Esophagus (tissue), 2 donors: ENCODE measurements at regions not wholly inside any gene's neighbourhood (a gene's known extent, or its start where the extent isn't known, plus 50 kb on each side); places are given as distances from the start of the nearest gene placed in this dataset.

Experiments
- H3K27ac ChIP-seq, 2 donors: one replicate each; pipeline ENCODE4 v1.5.1; 2013; ENCODE audit warnings: low read depth in 2 of 2, mild to moderate bottlenecking in 2 of 2, inconsistent platforms in 1 of 2, low read length in 1 of 2, moderate library complexity in 1 of 2
- H3K27me3 ChIP-seq, 2 donors: one replicate each; pipeline ENCODE4 v1.6.1; 2013; ENCODE audit warnings: low read length in 2 of 2, control low read depth in 1 of 2, mild to moderate bottlenecking in 1 of 2; ENCODE audit not compliant: insufficient read depth in 2 of 2, control insufficient read depth in 1 of 2
- H3K36me3 ChIP-seq, 2 donors: one replicate each; pipeline ENCODE4 v1.6.1; 2013; ENCODE audit warnings: low read length in 1 of 2; ENCODE audit not compliant: control insufficient read depth in 2 of 2, insufficient read depth in 2 of 2
- H3K4me1 ChIP-seq, 2 donors: one replicate each; pipeline ENCODE4 v1.6.1; 2013; ENCODE audit warnings: low read length in 1 of 2; ENCODE audit not compliant: control insufficient read depth in 2 of 2, insufficient read depth in 2 of 2
- H3K4me3 ChIP-seq, 2 donors: one replicate each; pipeline ENCODE4 v1.5.1; 2013; ENCODE audit warnings: low read length in 2 of 2, mild to moderate bottlenecking in 2 of 2, low read depth in 1 of 2, moderate library complexity in 1 of 2
- H3K9me3 ChIP-seq, 2 donors: one replicate each; pipeline ENCODE4 v1.6.1; 2013; ENCODE audit warnings: mild to moderate bottlenecking in 2 of 2, low read depth in 1 of 2, low read length in 1 of 2, moderate library complexity in 1 of 2; ENCODE audit not compliant: control insufficient read depth in 2 of 2, insufficient read depth in 1 of 2
- WGBS, 2 donors: extraction: QIAGEN DNeasy Blood & Tissue Kit; methylation state at CpG; one replicate each; pipeline ENCODE4 v1.1.7; 2013; 5-methylcytosine and 5-hydroxymethylcytosine counted together
- donor health status: healthy with polysubstance abuse.
- donor health status: Bipolar disorder and iron deficiency.

DNA sequence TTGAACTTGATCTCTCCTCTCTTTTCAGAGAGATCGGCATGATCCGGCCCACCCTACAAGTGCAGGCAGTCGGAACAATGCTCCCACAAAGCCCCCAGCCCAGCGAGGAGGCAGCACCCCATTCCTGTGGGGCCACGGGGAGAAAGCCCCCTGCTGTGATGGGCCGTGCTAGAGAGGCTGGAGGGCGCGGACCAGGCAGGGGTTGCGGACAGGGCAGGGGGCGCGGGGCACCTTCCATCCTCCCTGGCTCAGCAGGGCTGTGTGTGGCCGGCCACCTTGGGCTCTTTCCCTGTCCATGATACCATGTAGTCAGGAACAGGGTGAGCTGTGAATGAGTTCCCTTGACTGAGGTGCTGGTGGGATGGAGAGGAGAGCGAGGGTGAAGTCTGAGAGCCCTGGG is 379.8 kb downstream of the BRD1 start:
- H3K36me3 ChIP-seq, result no peaks in the 10 kb centered on the region
- no peak overlapping the region for H3K27ac ChIP-seq
- H3K4me3 ChIP-seq, result no peak overlapping the region
- no peaks in the 10 kb centered on the region for H3K4me1 ChIP-seq
- H3K9me3 ChIP-seq, result peaks cover 0 to 3% of the 10 kb centered on the region in 2 donors
- 84 to 85% methylated on average over 13 of the region's 13 CpGs for WGBS, 2 donors
- H3K27me3 ChIP-seq, result no peaks in the 10 kb centered on the region

DNA sequence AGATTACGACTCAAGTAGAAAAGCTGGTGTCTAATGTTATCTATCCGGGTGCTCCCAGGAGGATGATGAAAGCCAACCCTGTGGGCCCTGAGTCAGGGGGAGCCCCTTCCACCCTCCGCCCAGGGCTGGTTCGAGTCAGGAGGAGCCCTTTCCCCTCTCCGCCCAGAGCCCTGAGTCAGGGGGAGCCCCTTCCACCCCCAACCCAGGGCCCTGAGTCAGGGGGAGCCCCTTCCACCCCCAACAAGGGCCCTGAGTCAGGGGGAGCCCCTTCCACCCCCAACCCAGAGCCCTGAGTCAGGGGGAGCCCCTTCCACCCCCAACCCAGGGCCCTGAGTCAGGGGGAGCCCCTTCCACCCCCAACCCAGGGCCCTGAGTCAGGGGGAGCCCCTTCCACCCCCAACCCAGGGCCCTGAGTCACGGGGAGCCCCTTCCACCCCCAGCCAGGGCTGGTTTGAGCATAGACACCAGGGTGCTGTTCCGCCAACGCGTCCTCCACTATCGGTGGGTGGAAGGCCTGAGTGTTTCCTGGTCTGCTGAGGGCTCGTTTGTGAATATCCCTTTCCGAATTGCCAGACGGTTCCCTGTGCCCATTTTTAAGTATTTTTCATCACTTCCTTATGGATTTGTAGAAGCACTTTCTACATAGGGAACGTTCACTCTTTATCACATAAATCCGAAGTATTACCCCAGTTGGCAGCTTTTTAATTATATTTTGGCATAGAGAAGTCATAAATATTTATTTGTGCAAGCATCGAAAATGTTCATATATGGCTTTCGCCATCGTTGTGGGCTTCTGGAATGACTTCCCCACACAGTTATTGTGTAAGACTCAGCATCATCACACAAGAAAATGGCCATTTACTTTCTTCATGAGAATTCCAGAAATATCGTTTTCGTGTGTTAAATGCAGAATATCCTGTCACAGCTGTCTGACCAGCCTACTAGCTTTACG is 380.6 kb downstream of the BRD1 start:
- peaks cover 0 to 2% of the 10 kb centered on the region in 2 donors for H3K9me3 ChIP-seq
- H3K27ac ChIP-seq, result no peak overlapping the region
- H3K27me3 ChIP-seq, result no peaks in the 10 kb centered on the region
- WGBS, 2 donors, result 67% methylated on average over 20 to 21 of the region's 21 CpGs
- no peaks in the 10 kb centered on the region for H3K4me1 ChIP-seq
- no peak overlapping the region for H3K4me3 ChIP-seq
- no peaks in the 10 kb centered on the region for H3K36me3 ChIP-seq

DNA sequence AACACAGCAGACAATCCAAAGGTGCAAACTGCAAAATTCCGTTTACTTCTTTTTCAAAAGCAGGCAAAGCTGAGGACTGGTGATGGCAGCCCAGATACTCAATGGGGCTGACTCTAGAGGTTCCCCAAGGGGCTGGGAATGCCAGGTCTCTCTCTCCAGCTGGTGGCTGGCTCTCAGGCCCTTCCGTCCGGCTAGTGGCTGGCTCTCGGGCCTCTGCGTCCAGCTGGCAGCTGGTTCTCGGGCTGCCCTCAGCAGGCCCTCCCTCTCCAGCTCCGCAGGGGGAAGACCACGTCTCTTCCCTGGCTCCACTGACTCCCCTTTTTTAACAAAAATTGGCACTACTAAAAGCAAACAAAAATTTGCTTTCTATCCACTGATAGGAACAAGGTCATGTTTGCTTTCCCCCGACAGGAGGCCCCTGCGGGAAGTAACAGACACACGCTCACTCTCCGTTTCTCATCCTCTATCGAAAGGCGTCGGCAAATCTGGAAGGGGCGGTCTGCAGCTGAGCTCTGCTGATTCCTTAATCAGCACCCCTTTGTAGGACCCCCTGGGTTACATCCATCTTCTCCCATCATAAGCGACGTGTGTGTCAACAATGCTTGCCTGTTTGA is 381.4 kb downstream of the BRD1 start:
- H3K4me3 ChIP-seq, result no peak overlapping the region
- WGBS, 2 donors, result 48 to 53% methylated on average over 18 of the region's 18 CpGs

DNA sequence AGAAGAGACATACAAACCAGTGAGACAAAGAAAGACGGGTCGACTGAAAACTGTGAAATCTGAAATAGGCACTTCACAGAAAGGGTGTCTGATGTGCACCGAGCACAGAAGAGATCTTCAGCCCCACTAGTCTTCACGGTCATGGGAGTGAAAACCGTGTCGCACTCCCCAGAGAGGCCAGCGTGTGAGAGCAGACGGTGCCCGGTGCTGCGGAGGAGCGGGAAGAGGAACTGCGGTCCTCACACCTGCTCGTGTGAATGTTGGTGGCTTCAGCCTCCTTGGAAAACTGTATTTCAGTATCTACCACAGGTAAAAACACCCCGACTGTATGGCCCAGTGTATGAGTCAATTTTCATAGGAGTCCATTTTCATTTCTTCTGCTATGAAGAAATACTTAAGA is 382.9 kb downstream of the BRD1 start:
- H3K4me1 ChIP-seq, result peaks cover 0 to 3% of the 10 kb centered on the region in 2 donors
- H3K4me3 ChIP-seq, result no peak overlapping the region
- no peaks in the 10 kb centered on the region for H3K27me3 ChIP-seq
- WGBS, 2 donors, result 83 to 91% methylated on average over 14 of the region's 14 CpGs
- no peak overlapping the region for H3K27ac ChIP-seq
- H3K9me3 ChIP-seq, result peaks cover 0 to 2% of the 10 kb centered on the region in 2 donors
- H3K36me3 ChIP-seq, result no peaks in the 10 kb centered on the region

More for the DNA sequence above, 381.4 kb downstream of the BRD1 start:
- H3K27me3 ChIP-seq, result no peaks in the 10 kb centered on the region
- H3K9me3 ChIP-seq, result peaks cover 0 to 2% of the 10 kb centered on the region in 2 donors
- no peaks in the 10 kb centered on the region for H3K36me3 ChIP-seq
- H3K27ac ChIP-seq, result no peak overlapping the region
- H3K4me1 ChIP-seq, result no peaks in the 10 kb centered on the region

DNA sequence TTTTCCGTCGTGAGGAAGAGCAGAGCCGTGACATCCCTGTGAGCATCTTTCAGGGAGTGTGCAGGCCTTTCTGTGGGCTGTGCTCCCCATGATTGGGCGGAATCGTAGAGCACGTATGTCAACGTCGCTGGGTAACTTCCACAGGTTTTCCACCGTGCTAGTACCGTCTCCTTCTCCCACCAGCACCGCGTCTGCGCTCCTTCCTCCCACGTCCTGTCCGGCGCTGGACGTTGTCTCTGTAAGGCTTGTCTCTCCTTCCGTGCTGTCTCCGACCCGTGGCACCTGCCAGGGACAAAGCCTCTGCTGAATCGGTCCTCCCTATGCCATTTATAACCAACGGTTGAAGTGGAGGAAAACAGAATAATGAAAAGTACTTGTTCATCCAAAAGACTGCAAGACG is 386.7 kb downstream of the BRD1 start:
- Histone ChIP-seq H3K9me3 (peaks cover 0 to 2% of the 10 kb centered on the region in 2 donors), H3K4me3 (no peak overlapping the region), H3K4me1 (peaks cover 0 to 3% of the 10 kb centered on the region in 2 donors), H3K27me3 (no peaks in the 10 kb centered on the region), H3K27ac (no peak overlapping the region), H3K36me3 (no peaks in the 10 kb centered on the region)
- WGBS, 2 donors, result 90 to 91% methylated on average over 23 of the region's 23 CpGs

DNA sequence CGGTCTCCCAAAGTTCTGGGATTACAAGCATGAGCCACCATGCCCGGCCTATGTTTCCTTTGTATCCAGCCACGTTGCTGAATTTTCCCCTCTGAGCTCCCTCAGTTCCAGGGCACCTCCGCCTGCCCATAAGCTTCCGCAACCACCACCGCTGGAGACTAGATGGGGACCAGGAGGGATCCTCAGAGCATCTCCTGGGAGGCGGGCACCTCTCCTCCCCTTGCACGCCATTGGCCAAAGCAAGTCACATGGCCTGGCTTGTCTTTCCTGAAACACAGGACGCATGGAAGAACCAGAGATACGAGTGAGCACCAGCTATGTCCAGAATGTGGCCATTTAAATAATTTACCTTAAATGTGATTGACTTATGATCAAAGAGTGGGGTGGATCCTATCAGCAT is 388.3 kb downstream of the BRD1 start:
- Histone ChIP-seq H3K9me3 (peaks cover 0 to 9% of the 10 kb centered on the region in 2 donors), H3K36me3 (no peaks in the 10 kb centered on the region), H3K4me1 (peaks cover 0 to 3% of the 10 kb centered on the region in 2 donors), H3K27ac (no peak overlapping the region), H3K27me3 (no peaks in the 10 kb centered on the region), H3K4me3 (no peak overlapping the region)
- whole genome bisulfite sequencing, 2 donors, result 82 to 84% methylated on average over 10 of the region's 10 CpGs

DNA sequence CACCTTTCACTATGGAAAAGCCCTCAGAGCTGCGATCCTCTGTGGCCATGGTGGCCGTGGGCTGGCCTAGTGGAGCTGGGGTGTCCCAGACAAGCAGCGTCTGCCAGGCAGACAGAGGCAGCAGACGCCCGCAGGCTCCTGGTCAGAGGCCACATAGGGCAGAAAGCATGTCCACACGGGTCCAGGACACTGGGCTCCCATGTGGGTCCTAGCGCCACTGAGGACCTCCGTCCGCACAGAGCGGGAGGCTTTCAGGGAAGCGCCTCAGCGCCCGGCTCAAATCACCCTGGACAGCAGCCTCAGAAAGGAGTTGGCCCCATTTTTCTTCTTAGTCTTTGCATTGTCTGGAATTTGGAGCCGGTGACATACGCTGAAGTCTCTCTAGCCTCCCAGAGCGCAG is 389.7 kb downstream of the BRD1 start:
- Histone ChIP-seq H3K27ac (no peak overlapping the region), H3K4me1 (peaks cover 0 to 3% of the 10 kb centered on the region in 2 donors), H3K4me3 (no peak overlapping the region), H3K27me3 (peaks cover 0 to under 1% of the 10 kb centered on the region in 2 donors), H3K36me3 (no peaks in the 10 kb centered on the region), H3K9me3 (peaks cover 0 to 19% of the 10 kb centered on the region in 2 donors)
- 80 to 85% methylated on average over 16 of the region's 16 CpGs for WGBS, 2 donors

DNA sequence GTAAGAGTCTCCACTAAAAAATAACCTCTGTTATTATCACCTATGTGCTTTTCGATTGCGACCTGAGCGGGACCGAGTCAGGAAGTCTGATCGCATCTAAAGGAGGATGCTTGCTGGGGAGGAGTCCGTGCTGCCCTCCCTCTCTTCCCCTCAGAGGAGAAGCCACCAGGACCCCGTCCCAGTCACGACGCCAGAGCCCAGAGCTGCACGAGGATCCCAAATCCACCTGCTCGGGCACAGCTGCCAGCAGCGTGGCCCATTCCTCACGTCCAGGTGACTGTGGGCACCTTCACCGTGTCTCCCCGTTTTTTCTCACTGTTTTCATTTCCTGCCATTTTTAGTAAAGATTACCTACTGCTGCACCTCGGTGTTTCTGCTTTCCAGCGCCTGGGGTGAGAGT is 390.3 kb downstream of the BRD1 start:
- 85 to 88% methylated on average over 16 to 17 of the region's 17 CpGs for WGBS, 2 donors

DNA sequence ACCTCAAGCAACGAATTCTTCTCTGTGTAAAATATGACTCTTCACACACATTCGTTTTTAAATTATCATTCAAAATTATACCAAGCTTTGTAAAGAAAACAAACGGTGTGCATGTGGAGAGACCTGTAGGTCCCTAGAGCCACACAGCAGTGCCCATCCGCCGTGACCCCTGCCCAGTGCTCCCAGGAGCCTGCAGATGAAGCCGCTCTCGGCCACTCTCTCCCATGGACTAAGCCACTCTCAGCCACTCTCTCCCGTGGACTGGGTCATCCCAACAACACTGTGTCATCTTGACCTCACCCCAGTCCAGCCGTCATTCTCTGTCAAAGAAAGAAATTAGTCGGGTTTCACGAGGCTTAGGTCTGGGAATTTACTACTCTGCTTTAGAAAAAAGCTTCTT is 391.6 kb downstream of the BRD1 start:
- Histone ChIP-seq H3K9me3 (peaks cover 0 to 17% of the 10 kb centered on the region in 2 donors), H3K4me3 (no peak overlapping the region), H3K27ac (no peak overlapping the region), H3K4me1 (peaks cover 0 to 3% of the 10 kb centered on the region in 2 donors), H3K36me3 (no peaks in the 10 kb centered on the region), H3K27me3 (peaks cover 0 to 2% of the 10 kb centered on the region in 2 donors)
- 80% methylated on average over 11 of the region's 11 CpGs for WGBS, 2 donors

More for the DNA sequence above, 390.3 kb downstream of the BRD1 start:
- Histone ChIP-seq H3K27ac (no peak overlapping the region), H3K36me3 (no peaks in the 10 kb centered on the region), H3K9me3 (peaks cover 0 to 19% of the 10 kb centered on the region in 2 donors), H3K4me1 (peaks cover 0 to 3% of the 10 kb centered on the region in 2 donors), H3K4me3 (no peak overlapping the region), H3K27me3 (peaks cover 0 to 2% of the 10 kb centered on the region in 2 donors)
